ENCODE measurements at regions not wholly inside any gene's neighbourhood (a gene's known extent, or its start where the extent isn't known, plus 50 kb on each side); places are given as distances from the start of the nearest gene placed in this dataset.
"Not testable (repeated sequence)": the region's sequence is repeated elsewhere in the genome, so short reads cannot be mapped to it uniquely, and the experiment has no call there.

GRCh38 chr1:234809854-234810245 lies 199.9 kb upstream of the IRF2BP2 start:
- DNase-seq, result not testable (repeated sequence)

GRCh38 chr1:234808943-234809853 lies 199.2 kb upstream of the IRF2BP2 start:
- DNase-seq, result not testable (repeated sequence)

DNA sequence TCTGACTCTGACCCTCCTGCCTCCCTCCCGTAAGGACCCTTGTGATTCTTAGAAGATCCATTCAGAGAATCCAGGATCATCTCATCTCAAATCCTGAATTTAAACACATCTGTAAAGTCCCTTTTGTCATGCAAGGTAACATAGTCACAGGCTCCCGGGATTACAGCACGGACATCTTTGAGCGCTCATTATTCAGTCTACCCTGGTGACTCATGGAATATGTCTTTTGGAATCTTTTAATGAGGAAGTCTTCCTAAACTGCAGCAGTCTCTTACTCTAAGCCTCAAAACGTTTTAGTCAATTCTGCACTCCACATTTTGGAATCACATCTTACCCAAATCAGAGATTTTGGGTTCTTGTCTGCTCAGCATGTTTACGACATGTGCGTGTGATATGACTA lies 198.5 kb upstream of the IRF2BP2 start:
- DNase-seq, result not testable (repeated sequence)

- not testable (repeated sequence) for DNase-seq
These were observed 197.7 kb upstream of the IRF2BP2 start for GRCh38 chr1:234807705-234808104.

GRCh38 chr1:234802586-234802985 lies 192.6 kb upstream of the IRF2BP2 start:
- DNase-seq, result not testable (repeated sequence)

DNA sequence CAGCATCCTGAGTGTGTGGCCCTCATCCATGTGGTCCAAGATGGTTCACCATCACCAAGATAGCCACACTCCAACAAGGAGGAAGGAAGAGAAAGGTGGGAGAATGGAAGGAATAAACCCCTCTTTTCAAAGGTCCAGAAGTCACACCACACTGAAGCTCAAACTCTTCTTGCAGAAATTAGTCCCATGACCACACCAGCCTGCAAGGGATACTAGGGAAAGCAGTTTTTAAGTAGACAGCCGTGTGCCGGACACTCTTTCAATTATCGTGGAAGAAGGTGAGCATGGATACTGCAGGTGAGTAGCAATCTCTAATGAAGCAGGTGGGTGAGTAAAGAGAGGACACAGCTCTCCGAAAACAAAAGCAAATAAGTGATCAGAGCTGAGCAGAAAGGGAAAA lies 191.7 kb upstream of the IRF2BP2 start:
- DNase-seq, result not testable (repeated sequence)

DNA sequence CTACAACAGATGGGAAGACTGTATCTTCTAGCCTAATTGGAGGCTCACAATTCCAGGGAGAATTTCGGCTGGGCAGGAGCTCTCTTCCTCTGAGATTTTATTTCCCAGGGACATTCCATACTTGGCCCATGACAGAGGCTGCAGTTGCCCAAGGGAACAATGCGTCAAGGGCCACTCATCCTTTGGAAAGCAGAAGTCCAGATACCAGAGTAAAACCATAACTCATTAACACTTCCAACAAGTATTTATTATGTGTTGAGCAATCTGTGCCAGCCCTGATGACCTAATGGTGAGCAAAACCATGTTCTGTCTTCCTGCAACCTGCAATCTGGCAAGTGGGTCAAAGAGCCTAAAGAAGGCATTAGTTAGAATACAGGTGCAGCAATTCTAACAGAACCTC lies 191.2 kb upstream of the IRF2BP2 start:
- not testable (repeated sequence) for DNase-seq

DNA sequence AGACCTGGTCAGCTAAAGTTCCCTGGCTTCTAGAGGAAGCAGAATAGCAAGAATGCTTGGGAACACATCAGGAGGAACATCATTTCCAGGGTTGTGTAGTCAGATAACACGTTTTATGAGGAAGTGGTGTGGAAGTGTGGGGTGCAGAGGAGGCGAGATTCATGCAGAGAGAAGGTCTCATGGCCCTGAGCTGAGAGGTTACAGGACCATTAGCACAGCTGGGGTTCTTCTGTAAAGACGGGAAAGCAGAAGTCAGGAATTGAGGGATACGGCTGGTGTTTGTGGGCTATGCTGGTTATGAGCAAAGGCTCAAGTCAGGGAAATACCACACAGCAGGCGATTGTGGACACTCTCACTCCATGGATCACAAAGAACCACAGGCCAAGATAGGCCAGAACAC lies 190.6 kb upstream of the IRF2BP2 start:
- not testable (repeated sequence) for DNase-seq

- DNase-seq, result not testable (repeated sequence)
These were observed 189.2 kb upstream of the IRF2BP2 start for GRCh38 chr1:234799021-234799689.

DNA sequence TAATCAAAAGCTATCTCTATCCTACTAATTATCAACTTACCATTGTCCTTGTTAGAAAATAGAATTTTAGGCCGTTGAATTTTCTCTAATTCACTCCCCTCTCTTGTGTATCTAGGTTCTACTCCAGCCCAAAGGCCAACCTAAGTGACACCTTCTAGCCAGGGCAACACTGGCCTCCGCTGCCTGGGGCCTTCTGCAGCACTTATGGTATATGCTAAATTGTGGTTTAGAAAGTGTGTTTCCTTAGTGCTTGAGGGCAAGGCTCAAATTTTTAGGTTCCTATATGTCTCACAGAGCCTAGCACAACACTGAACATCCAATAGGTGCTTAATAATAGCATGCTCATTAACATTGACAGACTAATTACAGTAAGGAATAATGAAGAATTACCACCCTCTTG lies 187.2 kb upstream of the IRF2BP2 start:
- not testable (repeated sequence) for DNase-seq

- DNase-seq, result not testable (repeated sequence)
These were observed 186.4 kb upstream of the IRF2BP2 start for GRCh38 chr1:234796438-234796792.

- DNase-seq, result not testable (repeated sequence)
These were observed 185.9 kb upstream of the IRF2BP2 start for GRCh38 chr1:234795711-234796437.

GRCh38 chr1:234795007-234795406 lies 185.0 kb upstream of the IRF2BP2 start:
- DNase-seq, result not testable (repeated sequence)

- DNase-seq, result not testable (repeated sequence)
These were observed 184.5 kb upstream of the IRF2BP2 start for GRCh38 chr1:234794452-234794851.

DNA sequence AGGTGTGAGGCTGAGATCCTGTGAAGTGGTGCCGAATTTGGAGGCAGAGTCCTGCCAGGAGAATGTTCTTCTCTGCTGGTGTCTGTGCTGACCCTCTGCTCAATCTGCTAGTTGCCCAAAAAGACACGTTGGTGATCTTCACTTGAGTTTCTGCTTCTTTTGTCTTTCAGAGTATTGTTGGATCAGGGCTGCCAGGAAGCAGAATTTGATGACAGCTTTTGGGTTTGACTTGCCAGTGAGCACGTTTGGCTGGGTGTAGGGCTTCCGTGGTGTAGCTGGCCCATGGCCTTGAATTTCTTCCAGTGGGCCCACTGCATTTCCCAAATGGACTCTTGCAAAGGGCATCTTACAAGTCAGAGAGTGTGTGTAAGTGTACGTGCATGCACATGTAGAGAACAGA lies 183.9 kb upstream of the IRF2BP2 start:
- not testable (repeated sequence) for DNase-seq

GRCh38 chr1:234792221-234792864 lies 182.4 kb upstream of the IRF2BP2 start:
- not testable (repeated sequence) for DNase-seq

- not testable (repeated sequence) for DNase-seq
These were observed 181.6 kb upstream of the IRF2BP2 start for GRCh38 chr1:234791615-234792014.

DNA sequence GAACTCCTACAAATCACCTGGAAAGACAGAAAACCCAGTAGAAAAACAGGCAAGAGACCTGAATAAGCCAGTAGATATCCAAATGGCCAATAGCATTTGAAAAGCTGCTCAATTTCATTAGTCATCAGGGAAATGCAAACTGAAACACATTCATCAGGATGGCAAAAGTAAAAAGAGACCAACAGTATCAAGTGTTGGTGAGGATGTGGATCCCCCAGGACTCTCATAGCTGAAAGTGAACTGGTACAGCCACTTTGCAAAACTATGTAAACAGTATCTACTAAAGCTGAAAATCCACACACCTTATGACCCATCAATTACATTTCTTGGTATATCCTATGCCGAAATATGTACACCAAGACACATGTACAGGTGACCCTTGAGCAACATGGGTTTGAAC lies 180.4 kb upstream of the IRF2BP2 start:
- not testable (repeated sequence) for DNase-seq

DNA sequence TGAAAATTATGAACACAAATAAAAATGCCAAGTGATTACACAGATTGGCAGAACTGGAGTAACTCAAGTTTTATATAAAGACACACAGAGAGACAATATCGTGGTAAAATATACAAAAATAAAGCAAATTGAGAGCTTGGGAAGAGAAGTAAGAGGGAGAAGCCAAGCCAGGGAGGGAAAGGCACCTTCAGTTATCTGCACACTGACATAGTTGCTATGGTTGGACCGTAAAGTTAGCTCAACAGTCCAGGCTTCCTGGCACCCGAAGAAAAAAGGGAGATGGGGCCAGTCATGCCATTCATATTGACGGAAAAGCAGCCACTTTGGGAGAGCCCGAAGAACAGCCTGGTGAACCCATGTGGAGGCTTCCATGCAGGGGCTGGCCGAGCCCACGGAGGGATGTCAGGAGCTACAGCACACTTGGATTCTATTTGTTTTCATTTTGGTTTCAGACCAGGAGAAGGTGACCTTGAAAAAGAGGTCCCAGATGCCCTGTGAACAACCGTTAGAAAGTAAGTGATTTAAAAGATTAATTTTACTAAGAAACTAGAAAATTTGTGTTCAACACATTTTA lies 177.1 kb upstream of the IRF2BP2 start:
- DNase-seq, result not testable (repeated sequence)

DNA sequence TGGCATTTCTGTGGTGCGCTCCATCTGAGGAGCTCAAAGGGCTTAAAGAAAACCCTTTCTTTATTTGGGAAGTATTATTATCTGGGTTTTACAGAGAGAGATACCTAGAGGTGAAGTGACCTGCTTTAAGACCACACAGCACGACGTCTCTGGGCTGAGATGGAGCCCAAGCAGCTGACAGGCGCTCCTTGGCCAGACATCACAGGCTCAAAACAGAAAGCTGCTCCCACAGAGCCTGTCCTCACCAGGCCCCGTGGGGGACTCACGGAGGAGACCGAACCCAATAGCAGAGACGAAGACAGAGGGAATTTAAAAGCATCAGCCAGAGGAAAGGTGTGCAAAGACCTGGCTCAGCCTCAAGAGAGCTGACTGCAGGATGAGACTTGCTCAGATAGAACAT lies 175.9 kb upstream of the IRF2BP2 start:
- DNase-seq, result not testable (repeated sequence)

GRCh38 chr1:234785471-234785919 lies 175.5 kb upstream of the IRF2BP2 start:
- DNase-seq, result not testable (repeated sequence)

DNA sequence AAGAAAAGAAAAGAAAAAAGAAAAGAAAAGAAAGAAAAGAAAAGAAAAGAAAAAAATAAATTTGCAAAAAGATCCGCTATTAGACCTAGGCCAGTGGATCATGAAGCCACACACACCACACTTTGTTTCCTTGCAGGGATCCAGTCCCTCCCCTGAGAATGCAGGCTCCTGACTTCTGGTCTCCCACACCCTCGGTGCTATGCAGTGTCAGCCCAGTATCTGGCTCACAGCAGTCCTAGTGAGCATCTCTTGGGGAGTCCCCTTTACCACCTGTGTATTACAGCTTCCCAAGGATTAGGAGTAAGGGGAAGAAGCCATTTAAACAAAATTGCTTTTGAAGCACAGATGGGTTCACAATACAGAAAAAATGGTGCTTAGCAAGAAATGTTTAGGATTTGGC lies 174.1 kb upstream of the IRF2BP2 start:
- not testable (repeated sequence) for DNase-seq

All from NCI-H2107 (cell line).